ENCODE measurements at regions not wholly inside any gene's neighbourhood (a gene's known extent, or its start where the extent isn't known, plus 50 kb on each side); places are given as distances from the start of the nearest gene placed in this dataset.

DNA sequence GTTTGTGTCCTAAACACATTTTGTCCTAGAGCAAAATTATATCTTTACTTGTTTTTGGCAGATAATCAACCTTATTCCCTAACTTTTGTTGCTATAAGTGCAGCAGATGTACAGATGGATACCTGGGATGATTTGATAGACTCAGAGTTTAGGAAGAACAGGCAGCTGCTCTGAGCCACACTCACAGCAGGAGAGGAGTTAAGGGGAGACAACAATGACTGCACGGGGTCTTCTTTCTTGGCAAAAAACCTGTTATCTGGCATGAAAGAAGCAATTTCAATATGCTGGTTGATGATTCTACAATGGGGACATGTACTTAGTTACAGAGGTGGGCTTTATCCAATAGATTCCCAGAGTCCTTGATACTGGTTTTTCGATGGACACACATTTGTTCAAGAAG lies 258.9 kb upstream of the PCDH9 start:
- no peaks in the 10 kb centered on the region for H3K9me1 ChIP-seq (ENCODE audit: control insufficient read depth, extremely low read depth, insufficient read depth, low read length)
- no peaks in the 10 kb centered on the region for H3K9me3 ChIP-seq (ENCODE audit: control insufficient read depth, low read depth, low read length)
- no peaks in the 10 kb centered on the region for H3K4me1 ChIP-seq (ENCODE audit: control insufficient read depth, extremely low read depth, insufficient read depth, low read length)
- TF ChIP-seq, protein P1, sequence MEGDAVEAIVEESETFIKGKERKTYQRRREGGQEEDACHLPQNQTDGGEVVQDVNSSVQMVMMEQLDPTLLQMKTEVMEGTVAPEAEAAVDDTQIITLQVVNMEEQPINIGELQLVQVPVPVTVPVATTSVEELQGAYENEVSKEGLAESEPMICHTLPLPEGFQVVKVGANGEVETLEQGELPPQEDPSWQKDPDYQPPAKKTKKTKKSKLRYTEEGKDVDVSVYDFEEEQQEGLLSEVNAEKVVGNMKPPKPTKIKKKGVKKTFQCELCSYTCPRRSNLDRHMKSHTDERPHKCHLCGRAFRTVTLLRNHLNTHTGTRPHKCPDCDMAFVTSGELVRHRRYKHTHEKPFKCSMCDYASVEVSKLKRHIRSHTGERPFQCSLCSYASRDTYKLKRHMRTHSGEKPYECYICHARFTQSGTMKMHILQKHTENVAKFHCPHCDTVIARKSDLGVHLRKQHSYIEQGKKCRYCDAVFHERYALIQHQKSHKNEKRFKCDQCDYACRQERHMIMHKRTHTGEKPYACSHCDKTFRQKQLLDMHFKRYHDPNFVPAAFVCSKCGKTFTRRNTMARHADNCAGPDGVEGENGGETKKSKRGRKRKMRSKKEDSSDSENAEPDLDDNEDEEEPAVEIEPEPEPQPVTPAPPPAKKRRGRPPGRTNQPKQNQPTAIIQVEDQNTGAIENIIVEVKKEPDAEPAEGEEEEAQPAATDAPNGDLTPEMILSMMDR (optimal IDR thresholded peaks at IDR 0.05 in 1 of 3, IDR thresholded peaks at IDR 0.05 in 1 of 3, conservative IDR thresholded peaks at IDR 0.05 in 1 of 3; ENCODE audit: extremely low read depth in 1 of 3, insufficient read depth in 2 of 3, low read length in 3 of 3), result no peak
- TF ChIP-seq EZH2 (IDR thresholded peaks at IDR 0.05; ENCODE audit: low read length), result no peak
- no peak overlapping the region for H3K4me2 ChIP-seq (ENCODE audit: control insufficient read depth, extremely low read depth, insufficient read depth, low read depth, low read length)
- dilution Hi-C loops (cut with MboI; ENCODE audit: extremely low pct_ligation_motif_present, low sequenced_read_pairs), result no loop called here
- no peak overlapping the region for H2AFZ ChIP-seq (ENCODE audit: control insufficient read depth, low read length)
- H3K4me3 ChIP-seq (ENCODE audit: control insufficient read depth in 2 of 3, extremely low read depth in 1 of 3, insufficient read depth in 2 of 3, low read depth in 1 of 3, low read length in 3 of 3), result no peak overlapping the region
- no peak overlapping the region for H3K27ac ChIP-seq (ENCODE audit: control insufficient read depth, insufficient read depth, low read length)
- no peaks in the 10 kb centered on the region for H3K36me3 ChIP-seq (ENCODE audit: control insufficient read depth in 2 of 2, extremely low read depth in 1 of 2, insufficient read depth in 2 of 2, low read length in 2 of 2)
- no peaks in the 10 kb centered on the region for H3K79me2 ChIP-seq (ENCODE audit: control insufficient read depth, insufficient read depth, low read length)
- H3K27me3 ChIP-seq (ENCODE audit: control insufficient read depth, extremely low read depth, insufficient read depth, low read length), result no peaks in the 10 kb centered on the region
- H4K20me1 ChIP-seq (ENCODE audit: control insufficient read depth, extremely low read depth, insufficient read depth, low read length), result no peaks in the 10 kb centered on the region
- no peak overlapping the region for H3K9ac ChIP-seq (ENCODE audit: control insufficient read depth, extremely low read depth, insufficient read depth, low read length)
- DNase-seq (ENCODE audit: low read depth, low spot score) (no peak), FAIRE-seq (no peak)

DNA sequence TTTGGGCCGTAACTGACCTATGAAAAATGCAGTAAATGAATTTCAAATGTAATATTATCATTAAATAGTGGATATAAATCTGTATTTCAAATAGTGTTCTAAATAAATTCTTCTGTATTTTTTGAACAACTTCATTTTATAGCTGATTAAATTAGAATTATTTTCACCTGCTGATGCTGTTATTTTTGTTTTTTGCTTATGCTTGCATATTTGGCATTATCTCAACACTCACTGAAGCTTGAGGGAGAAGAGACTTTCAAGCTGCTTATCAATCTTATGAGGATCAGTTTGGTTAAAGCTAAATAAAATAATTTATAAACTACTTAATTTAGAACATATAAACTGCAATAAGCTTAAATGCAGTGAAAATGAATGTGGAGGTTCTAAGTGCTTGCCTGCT lies 251.3 kb upstream of the PCDH9 start:
- Histone ChIP-seq H3K4me1 (ENCODE audit: control insufficient read depth, extremely low read depth, insufficient read depth, low read length) (no peaks in the 10 kb centered on the region), H3K4me3 (ENCODE audit: control insufficient read depth in 2 of 3, extremely low read depth in 1 of 3, insufficient read depth in 2 of 3, low read depth in 1 of 3, low read length in 3 of 3) (no peak overlapping the region), H3K9me1 (ENCODE audit: control insufficient read depth, extremely low read depth, insufficient read depth, low read length) (no peaks in the 10 kb centered on the region), H4K20me1 (ENCODE audit: control insufficient read depth, extremely low read depth, insufficient read depth, low read length) (no peaks in the 10 kb centered on the region), H3K27ac (ENCODE audit: control insufficient read depth, insufficient read depth, low read length) (no peak overlapping the region), H3K4me2 (ENCODE audit: control insufficient read depth, extremely low read depth, insufficient read depth, low read depth, low read length) (no peak overlapping the region), H3K9ac (ENCODE audit: control insufficient read depth, extremely low read depth, insufficient read depth, low read length) (no peak overlapping the region), H3K79me2 (ENCODE audit: control insufficient read depth, insufficient read depth, low read length) (no peaks in the 10 kb centered on the region), H3K36me3 (ENCODE audit: control insufficient read depth in 2 of 2, extremely low read depth in 1 of 2, insufficient read depth in 2 of 2, low read length in 2 of 2) (no peaks in the 10 kb centered on the region), H3K9me3 (ENCODE audit: control insufficient read depth, low read depth, low read length) (no peaks in the 10 kb centered on the region), H2AFZ (ENCODE audit: control insufficient read depth, low read length) (no peak overlapping the region), H3K27me3 (ENCODE audit: control insufficient read depth, extremely low read depth, insufficient read depth, low read length) (no peaks in the 10 kb centered on the region)
- FAIRE-seq (no peak), DNase-seq (ENCODE audit: low read depth, low spot score) (no peak)
- no peak for TF ChIP-seq EZH2 (IDR thresholded peaks at IDR 0.05; ENCODE audit: low read length)
- TF ChIP-seq, protein P1 (optimal IDR thresholded peaks at IDR 0.05 in 1 of 3, IDR thresholded peaks at IDR 0.05 in 1 of 3, conservative IDR thresholded peaks at IDR 0.05 in 1 of 3; ENCODE audit: extremely low read depth in 1 of 3, insufficient read depth in 2 of 3, low read length in 3 of 3), result no peak
- dilution Hi-C loops (cut with MboI; ENCODE audit: extremely low pct_ligation_motif_present, low sequenced_read_pairs), result no loop called here

All from keratinocyte (primary cell).